ENCODE measurements at regions not wholly inside any gene's neighbourhood (a gene's known extent, or its start where the extent isn't known, plus 50 kb on each side); places are given as distances from the start of the nearest gene placed in this dataset.

- Mint-ChIP-seq H3K36me3 (ENCODE audit: low read depth) (no peaks in the 10 kb centered on the region), H3K4me1 (ENCODE audit: low read depth) (peaks cover 8% of the 10 kb centered on the region; the same call in 1 of the 2 replicates), H3K9me3 (no peaks in the 10 kb centered on the region), H3K27ac (no peak overlapping the region), H3K27me3 (ENCODE audit: insufficient read depth) (peaks cover 1% of the 10 kb centered on the region; the same call in 1 of the 2 replicates), H3K4me3 (no peak overlapping the region)
- no peak for DNase-seq
- TF ChIP-seq, protein P1, sequence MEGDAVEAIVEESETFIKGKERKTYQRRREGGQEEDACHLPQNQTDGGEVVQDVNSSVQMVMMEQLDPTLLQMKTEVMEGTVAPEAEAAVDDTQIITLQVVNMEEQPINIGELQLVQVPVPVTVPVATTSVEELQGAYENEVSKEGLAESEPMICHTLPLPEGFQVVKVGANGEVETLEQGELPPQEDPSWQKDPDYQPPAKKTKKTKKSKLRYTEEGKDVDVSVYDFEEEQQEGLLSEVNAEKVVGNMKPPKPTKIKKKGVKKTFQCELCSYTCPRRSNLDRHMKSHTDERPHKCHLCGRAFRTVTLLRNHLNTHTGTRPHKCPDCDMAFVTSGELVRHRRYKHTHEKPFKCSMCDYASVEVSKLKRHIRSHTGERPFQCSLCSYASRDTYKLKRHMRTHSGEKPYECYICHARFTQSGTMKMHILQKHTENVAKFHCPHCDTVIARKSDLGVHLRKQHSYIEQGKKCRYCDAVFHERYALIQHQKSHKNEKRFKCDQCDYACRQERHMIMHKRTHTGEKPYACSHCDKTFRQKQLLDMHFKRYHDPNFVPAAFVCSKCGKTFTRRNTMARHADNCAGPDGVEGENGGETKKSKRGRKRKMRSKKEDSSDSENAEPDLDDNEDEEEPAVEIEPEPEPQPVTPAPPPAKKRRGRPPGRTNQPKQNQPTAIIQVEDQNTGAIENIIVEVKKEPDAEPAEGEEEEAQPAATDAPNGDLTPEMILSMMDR (IDR thresholded peaks at IDR 0.05), result no peak
Measured at GRCh38 chr7:82694022-82694421, 250.4 kb upstream of the CACNA2D1 start.

GRCh38 chr7:82690929-82691328 lies 247.4 kb upstream of the CACNA2D1 start:
- H3K4me1 Mint-ChIP-seq (ENCODE audit: low read depth), result no peaks in the 10 kb centered on the region
- H3K4me3 Mint-ChIP-seq, result no peak overlapping the region
- no peaks in the 10 kb centered on the region for H3K9me3 Mint-ChIP-seq
- no peak overlapping the region for H3K27ac Mint-ChIP-seq
- TF ChIP-seq, protein P1 (IDR thresholded peaks at IDR 0.05), result no peak
- DNase-seq, result no peak
- peaks cover 1% of the 10 kb centered on the region; the same call in 1 of the 2 replicates for H3K27me3 Mint-ChIP-seq (ENCODE audit: insufficient read depth)
- H3K36me3 Mint-ChIP-seq (ENCODE audit: low read depth), result no peaks in the 10 kb centered on the region

GRCh38 chr7:82685214-82685613 lies 241.6 kb upstream of the CACNA2D1 start:
- TF ChIP-seq, protein P1 (IDR thresholded peaks at IDR 0.05), result no peak
- Mint-ChIP-seq H3K4me3 (no peak overlapping the region), H3K36me3 (ENCODE audit: low read depth) (no peaks in the 10 kb centered on the region), H3K27ac (no peak overlapping the region), H3K9me3 (no peaks in the 10 kb centered on the region), H3K27me3 (ENCODE audit: insufficient read depth) (peaks cover 5% of the 10 kb centered on the region; the same call in 1 of the 2 replicates), H3K4me1 (ENCODE audit: low read depth) (no peaks in the 10 kb centered on the region)
- DNase-seq, result no peak

DNA sequence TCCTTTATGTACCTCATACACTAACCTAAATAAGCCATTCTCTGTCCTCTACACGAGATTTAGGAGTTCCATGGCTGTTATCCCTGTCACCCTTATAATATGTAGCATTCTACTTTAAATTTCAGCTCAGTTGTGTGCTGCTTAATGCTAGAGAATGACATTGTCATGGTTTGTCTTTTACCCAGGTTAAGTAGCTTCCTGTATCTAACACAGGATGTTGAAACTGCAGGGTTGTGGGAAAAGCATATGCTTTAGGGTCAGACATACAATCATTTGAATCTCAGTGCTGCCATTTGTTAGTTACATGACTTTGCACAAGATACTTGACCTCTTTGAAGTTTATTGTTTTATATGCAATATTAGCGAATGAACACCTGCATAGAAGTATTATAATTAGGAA lies 235.1 kb upstream of the CACNA2D1 start:
- H3K4me3 Mint-ChIP-seq, result no peak overlapping the region
- H3K4me1 Mint-ChIP-seq (ENCODE audit: low read depth), result no peaks in the 10 kb centered on the region; the same call in 1 of the 2 replicates
- DNase-seq, result no peak
- H3K27me3 Mint-ChIP-seq (ENCODE audit: insufficient read depth), result peaks cover 4% of the 10 kb centered on the region
- H3K9me3 Mint-ChIP-seq, result no peaks in the 10 kb centered on the region
- TF ChIP-seq, protein P1 (IDR thresholded peaks at IDR 0.05), result no peak
- no peaks in the 10 kb centered on the region for H3K36me3 Mint-ChIP-seq (ENCODE audit: low read depth)
- no peak overlapping the region for H3K27ac Mint-ChIP-seq

DNA sequence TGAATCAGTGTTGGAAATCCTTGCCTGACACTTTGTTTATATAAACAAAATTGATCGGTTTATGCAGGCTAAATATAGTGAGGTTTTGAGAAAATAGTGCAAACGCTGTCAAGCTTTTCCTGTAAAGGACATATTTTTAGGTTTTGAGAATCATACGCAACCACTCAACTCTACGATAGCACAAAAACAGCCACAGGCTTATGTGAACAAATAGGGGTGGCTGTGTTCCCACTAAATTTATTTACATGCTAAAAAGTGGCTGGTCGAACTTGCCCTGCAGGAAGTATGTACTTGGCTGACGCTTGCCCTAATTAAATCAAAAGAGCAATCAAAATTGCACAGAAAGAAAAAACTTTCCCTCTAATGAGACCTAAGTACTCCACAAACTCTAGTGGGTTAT lies 234.7 kb upstream of the CACNA2D1 start:
- H3K27me3 Mint-ChIP-seq (ENCODE audit: insufficient read depth), result peaks cover 2% of the 10 kb centered on the region
- H3K9me3 Mint-ChIP-seq, result no peaks in the 10 kb centered on the region
- no peak for DNase-seq
- TF ChIP-seq, protein P1 (IDR thresholded peaks at IDR 0.05), result no peak
- H3K4me3 Mint-ChIP-seq, result no peak overlapping the region
- H3K27ac Mint-ChIP-seq, result no peak overlapping the region
- H3K4me1 Mint-ChIP-seq (ENCODE audit: low read depth), result no peaks in the 10 kb centered on the region; the same call in 1 of the 2 replicates
- H3K36me3 Mint-ChIP-seq (ENCODE audit: low read depth), result no peaks in the 10 kb centered on the region

GRCh38 chr7:82677493-82677892 lies 233.9 kb upstream of the CACNA2D1 start:
- no peak for DNase-seq

More at GRCh38 chr7:82677493-82677892, 233.9 kb upstream of the CACNA2D1 start:
- Mint-ChIP-seq H3K36me3 (ENCODE audit: low read depth) (no peaks in the 10 kb centered on the region), H3K4me3 (no peak overlapping the region), H3K27me3 (ENCODE audit: insufficient read depth) (no peaks in the 10 kb centered on the region; the same call in none of the 2 replicates), H3K27ac (no peak overlapping the region), H3K9me3 (no peaks in the 10 kb centered on the region), H3K4me1 (ENCODE audit: low read depth) (no peaks in the 10 kb centered on the region; the same call in 1 of the 2 replicates)
- TF ChIP-seq, protein P1 (IDR thresholded peaks at IDR 0.05), result no peak
